Right atrium auricular region (tissue), 2 donors: ENCODE measurements at regions not wholly inside any gene's neighbourhood (a gene's known extent, or its start where the extent isn't known, plus 50 kb on each side); places are given as distances from the start of the nearest gene placed in this dataset.

Source experiments
- DNase-seq: peaks from one replicate; pipeline ENCODE4 v3.0.0-alpha.2; 2019; ENCODE audit warnings: low spot score
- H3K27ac ChIP-seq, 2 donors: fragments of 200-600 bp; sonication (generic); 1 replicate in 1 of 2; 2 replicates in 1 of 2; pipeline ENCODE4 v1.5.1; 2016 to 2019
- H3K27me3 ChIP-seq, 2 donors: fragments of 200-600 bp; sonication (generic); one replicate each; pipeline versions ENCODE4 v1.5.1 to v1.6.0; 2017 to 2019
- H3K36me3 ChIP-seq: fragments of 200-600 bp; sonication (generic); one replicate; pipeline ENCODE4 v1.5.1; 2016
- H3K4me1 ChIP-seq, 2 donors: fragments of 200-600 bp; sonication (generic); one replicate each; pipeline versions ENCODE4 v1.5.1 to v1.6.0; 2017 to 2019
- H3K4me3 ChIP-seq, 2 donors: fragments of 200-600 bp; sonication (generic); 1 replicate in 1 of 2; 2 replicates in 1 of 2; pipeline ENCODE4 v1.5.1; 2017 to 2019; ENCODE audit warnings: mild to moderate bottlenecking in 1 of 2, moderate library complexity in 1 of 2
- H3K9me3 ChIP-seq, 2 donors: fragments of 200-600 bp; sonication (generic); one replicate each; pipeline ENCODE4 v1.5.1; 2019
- TF ChIP-seq, protein P1 (sequence below), 2 donors: fragments of 200-600 bp; sonication (generic); IDR thresholded peaks; one replicate each; pipeline ENCODE4 v1.5.1; 2019; ENCODE audit warnings: antibody characterized with exemption in 2 of 2

DNA sequence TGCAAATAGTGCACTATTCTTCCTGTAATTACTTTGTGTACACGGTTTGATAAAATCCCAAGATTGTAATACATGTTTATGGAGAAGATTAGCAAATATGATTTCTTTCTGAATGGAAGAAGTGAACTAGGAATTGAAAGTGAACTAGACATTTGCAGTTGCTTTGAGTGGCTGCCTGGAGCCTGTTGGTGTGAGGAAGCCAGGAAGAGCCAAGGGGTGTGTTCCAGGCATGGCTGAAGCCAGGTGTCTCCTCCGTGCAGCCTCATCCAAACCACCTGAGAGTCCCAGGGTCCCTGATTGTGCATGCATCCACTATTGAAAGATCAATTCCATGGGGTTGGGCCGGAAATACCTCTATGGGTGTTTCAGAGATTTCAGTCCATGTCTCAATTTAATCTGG, 253.1 kb upstream of the SHH start:
- DNase-seq, result no peak
- no peaks in the 10 kb centered on the region for H3K9me3 ChIP-seq
- no peaks in the 10 kb centered on the region for H3K27me3 ChIP-seq
- no peaks in the 10 kb centered on the region for H3K4me1 ChIP-seq
- no peak overlapping the region for H3K4me3 ChIP-seq
- no peaks in the 10 kb centered on the region for H3K36me3 ChIP-seq
- TF ChIP-seq, protein P1, sequence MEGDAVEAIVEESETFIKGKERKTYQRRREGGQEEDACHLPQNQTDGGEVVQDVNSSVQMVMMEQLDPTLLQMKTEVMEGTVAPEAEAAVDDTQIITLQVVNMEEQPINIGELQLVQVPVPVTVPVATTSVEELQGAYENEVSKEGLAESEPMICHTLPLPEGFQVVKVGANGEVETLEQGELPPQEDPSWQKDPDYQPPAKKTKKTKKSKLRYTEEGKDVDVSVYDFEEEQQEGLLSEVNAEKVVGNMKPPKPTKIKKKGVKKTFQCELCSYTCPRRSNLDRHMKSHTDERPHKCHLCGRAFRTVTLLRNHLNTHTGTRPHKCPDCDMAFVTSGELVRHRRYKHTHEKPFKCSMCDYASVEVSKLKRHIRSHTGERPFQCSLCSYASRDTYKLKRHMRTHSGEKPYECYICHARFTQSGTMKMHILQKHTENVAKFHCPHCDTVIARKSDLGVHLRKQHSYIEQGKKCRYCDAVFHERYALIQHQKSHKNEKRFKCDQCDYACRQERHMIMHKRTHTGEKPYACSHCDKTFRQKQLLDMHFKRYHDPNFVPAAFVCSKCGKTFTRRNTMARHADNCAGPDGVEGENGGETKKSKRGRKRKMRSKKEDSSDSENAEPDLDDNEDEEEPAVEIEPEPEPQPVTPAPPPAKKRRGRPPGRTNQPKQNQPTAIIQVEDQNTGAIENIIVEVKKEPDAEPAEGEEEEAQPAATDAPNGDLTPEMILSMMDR (IDR thresholded peaks at IDR 0.05), result no peak
- no peak overlapping the region for H3K27ac ChIP-seq

DNA sequence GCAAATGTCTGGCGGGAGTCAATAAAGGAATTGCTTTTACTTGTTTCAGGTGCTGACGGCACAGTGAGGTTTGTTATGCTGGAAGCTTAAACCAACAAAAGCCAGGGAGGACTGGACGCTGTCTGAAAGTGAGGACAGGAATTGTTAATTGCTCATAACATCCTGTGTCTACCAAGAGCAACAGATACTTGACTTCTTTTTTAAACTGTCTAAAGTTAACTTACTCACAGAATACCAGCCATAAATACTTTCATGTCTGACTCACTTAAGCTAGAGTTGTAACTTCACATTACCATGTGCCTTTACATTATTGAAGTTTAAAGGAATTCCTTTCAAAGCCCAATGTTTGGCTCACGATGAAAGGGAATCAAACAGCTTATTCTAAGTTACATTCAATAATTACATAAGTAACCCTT, 252.7 kb upstream of the SHH start:
- no peak overlapping the region for H3K27ac ChIP-seq
- no peaks in the 10 kb centered on the region for H3K4me1 ChIP-seq
- H3K36me3 ChIP-seq, result no peaks in the 10 kb centered on the region
- H3K9me3 ChIP-seq, result no peaks in the 10 kb centered on the region
- TF ChIP-seq, protein P1 (IDR thresholded peaks at IDR 0.05), result no peak
- DNase-seq, result no peak
- H3K27me3 ChIP-seq, result no peaks in the 10 kb centered on the region
- H3K4me3 ChIP-seq, result no peak overlapping the region

DNA sequence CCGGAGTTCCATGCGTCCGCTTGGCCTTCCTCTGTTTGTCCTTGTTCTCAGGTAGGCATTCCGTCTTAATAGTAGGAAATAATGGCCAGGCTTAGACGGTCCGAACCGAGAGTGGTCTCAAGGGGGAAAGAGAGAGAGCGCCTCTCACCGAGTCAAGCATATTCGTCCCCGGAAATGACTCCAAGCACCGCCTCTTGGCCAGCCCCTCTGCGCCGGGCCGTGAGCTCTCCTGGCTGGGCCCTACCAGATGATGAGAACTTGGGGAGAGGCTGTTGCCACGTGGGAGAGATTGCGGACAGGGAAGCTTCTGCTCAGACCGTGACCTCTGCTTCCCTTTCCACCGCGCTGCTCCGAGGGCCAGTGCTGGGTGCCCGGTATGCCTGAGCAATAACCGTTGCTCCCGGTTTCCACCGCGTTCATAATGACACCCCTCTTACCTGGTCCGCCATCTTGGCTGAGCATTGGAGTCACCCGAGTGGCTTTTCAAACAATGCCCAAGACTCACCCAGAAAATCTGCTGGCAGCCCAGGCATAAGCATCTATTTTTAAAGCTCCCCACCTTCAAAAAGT, 251.1 kb upstream of the SHH start:
- H3K36me3 ChIP-seq, result no peaks in the 10 kb centered on the region
- no peak overlapping the region for H3K4me3 ChIP-seq
- no peaks in the 10 kb centered on the region for H3K27me3 ChIP-seq
- DNase-seq, result no peak
- H3K27ac ChIP-seq, result no peak overlapping the region
- no peaks in the 10 kb centered on the region for H3K4me1 ChIP-seq
- TF ChIP-seq, protein P1 (IDR thresholded peaks at IDR 0.05), result no peak
- no peaks in the 10 kb centered on the region for H3K9me3 ChIP-seq

DNA sequence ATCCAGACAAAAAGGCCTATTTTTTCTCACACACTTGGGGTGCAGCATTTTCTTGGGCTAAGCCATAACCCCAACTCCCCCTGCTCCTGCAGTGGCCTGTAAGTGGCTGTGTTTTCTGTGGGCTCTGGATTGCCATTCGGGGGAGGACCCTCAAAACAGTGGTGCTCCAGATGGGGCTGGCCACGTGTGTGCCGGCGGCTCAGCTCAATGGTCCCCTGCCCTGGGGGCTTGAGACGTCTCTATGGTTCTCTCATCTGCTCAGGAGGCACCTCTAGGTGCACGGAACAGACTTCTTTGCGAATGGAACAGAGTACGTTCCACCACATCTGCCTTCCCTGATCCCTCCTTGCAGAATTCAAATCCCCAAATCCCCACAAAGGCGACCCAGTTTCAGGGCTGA, 250.0 kb upstream of the SHH start:
- DNase-seq, result no peak
- H3K27me3 ChIP-seq, result no peaks in the 10 kb centered on the region
- TF ChIP-seq, protein P1 (IDR thresholded peaks at IDR 0.05), result no peak

DNA sequence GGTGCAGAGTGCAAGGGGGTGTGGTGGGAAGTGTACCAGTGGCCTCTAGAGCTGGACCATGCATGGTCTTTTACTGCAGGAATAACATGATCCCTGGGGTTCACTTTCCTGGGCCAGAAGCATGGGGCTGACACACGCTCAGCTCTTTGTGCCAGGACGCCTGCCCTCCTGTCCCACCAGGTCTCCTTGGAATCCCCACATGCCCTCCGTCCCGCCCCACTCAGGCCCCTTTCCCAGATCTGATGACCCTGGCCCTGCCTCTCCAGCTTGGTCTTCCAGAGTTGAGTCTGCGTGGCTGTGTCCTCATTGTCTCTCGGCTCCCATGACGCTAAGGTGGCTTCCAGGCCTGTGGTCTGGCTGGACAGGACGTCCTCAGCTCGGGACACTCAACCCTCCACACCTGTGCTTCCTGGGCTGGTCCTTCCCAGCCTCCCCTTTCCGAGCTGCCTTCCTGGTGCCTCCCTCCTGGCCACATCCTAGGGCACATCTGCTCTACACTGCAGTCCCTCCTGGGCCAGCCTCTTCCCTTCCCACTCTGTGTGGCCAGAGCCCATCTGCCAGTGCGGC, 249.5 kb upstream of the SHH start:
- Histone ChIP-seq H3K9me3 (no peaks in the 10 kb centered on the region), H3K4me3 (no peak overlapping the region), H3K4me1 (no peaks in the 10 kb centered on the region), H3K36me3 (no peaks in the 10 kb centered on the region), H3K27me3 (no peaks in the 10 kb centered on the region), H3K27ac (no peak overlapping the region)
- DNase-seq, result no peak
- TF ChIP-seq, protein P1 (IDR thresholded peaks at IDR 0.05), result no peak

More for the DNA sequence above, 250.0 kb upstream of the SHH start:
- Histone ChIP-seq H3K36me3 (no peaks in the 10 kb centered on the region), H3K27ac (no peak overlapping the region), H3K4me1 (no peaks in the 10 kb centered on the region), H3K9me3 (no peaks in the 10 kb centered on the region), H3K4me3 (no peak overlapping the region)

DNA sequence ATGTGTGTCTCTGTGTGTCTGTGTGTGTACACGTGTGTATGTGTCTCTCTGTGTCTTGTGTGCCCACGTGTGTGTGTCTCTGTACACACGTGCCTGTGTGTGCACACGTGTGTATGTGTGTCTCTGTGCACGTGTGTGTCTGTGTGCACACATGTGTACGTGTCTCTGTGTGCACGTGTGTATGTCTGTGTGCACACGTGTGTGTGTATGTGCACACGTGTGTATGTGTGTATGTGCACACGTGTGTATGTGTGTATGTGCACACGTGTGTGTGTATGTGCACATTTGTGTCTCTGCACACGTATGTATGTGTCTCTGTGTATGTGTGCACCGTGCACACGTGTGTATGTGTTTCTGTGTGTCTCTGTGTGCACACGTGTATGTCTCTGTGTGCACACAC, 248.7 kb upstream of the SHH start:
- TF ChIP-seq, protein P1 (IDR thresholded peaks at IDR 0.05), result no peak

More for the DNA sequence above, 248.7 kb upstream of the SHH start:
- H3K27me3 ChIP-seq, result no peaks in the 10 kb centered on the region
- H3K36me3 ChIP-seq, result no peaks in the 10 kb centered on the region
- DNase-seq, result no peak
- no peak overlapping the region for H3K4me3 ChIP-seq
- no peaks in the 10 kb centered on the region for H3K9me3 ChIP-seq
- H3K27ac ChIP-seq, result no peak overlapping the region
- H3K4me1 ChIP-seq, result no peaks in the 10 kb centered on the region
